HL-60 (cell line): ENCODE measurements at regions not wholly inside any gene's neighbourhood (a gene's known extent, or its start where the extent isn't known, plus 50 kb on each side); places are given as distances from the start of the nearest gene placed in this dataset.

Source experiments
- DNase-seq, 2 experiments: peaks; one replicate each; pipeline ENCODE4 v3.0.0-alpha.2; 2010 to 2020; ENCODE audit warnings: low read depth in 1 of 2, low spot score in 1 of 2
- H3K27ac ChIP-seq: fragments of 250-450 bp; sonication (Bioruptor Pico); replicated peaks from 2 replicates; pipeline ENCODE4 v1.5.1; 2020; ENCODE audit warnings: mild to moderate bottlenecking, moderate library complexity
- H3K27me3 ChIP-seq: fragments of 250-450 bp; sonication (Bioruptor Pico); 2 replicates; pipeline ENCODE4 v1.5.1; 2021; ENCODE audit warnings: mild to moderate bottlenecking, moderate library complexity; ENCODE audit not compliant: insufficient read depth, poor library complexity, severe bottlenecking
- H3K4me3 ChIP-seq: replicated peaks from 2 replicates; pipeline ENCODE4 v1.5.1; 2011; ENCODE audit warnings: mild to moderate bottlenecking, control low read depth, low read length; ENCODE audit not compliant: insufficient read depth
- GABPA ChIP-seq: IDR thresholded peaks from 2 replicates; pipeline ENCODE4 v1.6.1; 2012; ENCODE audit warnings: low read depth
- POLR2AphosphoS5 ChIP-seq: IDR thresholded peaks from 2 replicates; pipeline ENCODE4 v1.6.1; 2012; ENCODE audit warnings: low read depth
- REST ChIP-seq: IDR thresholded peaks from 2 replicates; pipeline ENCODE4 v1.6.1; 2012; ENCODE audit warnings: low read depth; ENCODE audit not compliant: insufficient replicate concordance
- SPI1 ChIP-seq: IDR thresholded peaks from 2 replicates; pipeline ENCODE4 v1.6.1; 2012; ENCODE audit warnings: low read depth, mild to moderate bottlenecking, borderline replicate concordance
- TF ChIP-seq, protein P1 (sequence below): IDR thresholded peaks from one replicate; pipeline ENCODE4 v1.5.1; 2011; ENCODE audit warnings: low read length, control low read depth, inconsistent platforms; ENCODE audit not compliant: insufficient read depth

GRCh38 chr1:192008281-192008825 is 149.9 kb upstream of the RGS18 start:
- Histone ChIP-seq H3K27ac (no peak overlapping the region), H3K27me3 (no peaks in the 10 kb centered on the region), H3K4me3 (no peak overlapping the region)
- TF ChIP-seq, protein P1, sequence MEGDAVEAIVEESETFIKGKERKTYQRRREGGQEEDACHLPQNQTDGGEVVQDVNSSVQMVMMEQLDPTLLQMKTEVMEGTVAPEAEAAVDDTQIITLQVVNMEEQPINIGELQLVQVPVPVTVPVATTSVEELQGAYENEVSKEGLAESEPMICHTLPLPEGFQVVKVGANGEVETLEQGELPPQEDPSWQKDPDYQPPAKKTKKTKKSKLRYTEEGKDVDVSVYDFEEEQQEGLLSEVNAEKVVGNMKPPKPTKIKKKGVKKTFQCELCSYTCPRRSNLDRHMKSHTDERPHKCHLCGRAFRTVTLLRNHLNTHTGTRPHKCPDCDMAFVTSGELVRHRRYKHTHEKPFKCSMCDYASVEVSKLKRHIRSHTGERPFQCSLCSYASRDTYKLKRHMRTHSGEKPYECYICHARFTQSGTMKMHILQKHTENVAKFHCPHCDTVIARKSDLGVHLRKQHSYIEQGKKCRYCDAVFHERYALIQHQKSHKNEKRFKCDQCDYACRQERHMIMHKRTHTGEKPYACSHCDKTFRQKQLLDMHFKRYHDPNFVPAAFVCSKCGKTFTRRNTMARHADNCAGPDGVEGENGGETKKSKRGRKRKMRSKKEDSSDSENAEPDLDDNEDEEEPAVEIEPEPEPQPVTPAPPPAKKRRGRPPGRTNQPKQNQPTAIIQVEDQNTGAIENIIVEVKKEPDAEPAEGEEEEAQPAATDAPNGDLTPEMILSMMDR, result no peak
- TF ChIP-seq POLR2AphosphoS5 (no peak), REST (no peak), SPI1 (no peak), GABPA (no peak)
- DNase-seq, result no peak

DNA sequence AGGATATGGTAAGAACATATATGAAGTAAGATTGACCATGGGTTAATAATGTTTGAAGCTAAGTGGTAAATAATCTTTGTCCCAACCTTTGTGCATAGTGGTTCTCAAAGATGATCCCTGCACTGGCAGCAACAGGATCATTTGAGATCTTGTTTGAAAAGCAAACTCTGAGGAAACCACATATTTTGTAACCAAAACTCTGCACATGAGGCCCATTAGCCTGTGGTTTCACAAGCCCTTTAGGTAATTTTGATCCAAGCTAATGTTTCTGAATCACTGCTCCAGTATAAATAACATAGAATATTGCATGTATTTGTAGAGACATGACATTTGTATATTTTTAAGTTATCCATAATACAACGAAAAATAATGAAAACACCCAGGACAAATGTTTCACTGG is 147.9 kb upstream of the RGS18 start:
- TF ChIP-seq, protein P1, result no peak
- H3K4me3 ChIP-seq, result no peak overlapping the region
- H3K27me3 ChIP-seq, result no peaks in the 10 kb centered on the region
- no peak overlapping the region for H3K27ac ChIP-seq
- peak in 1 of 2 experiments; percentile 31 for DNase-seq

DNA sequence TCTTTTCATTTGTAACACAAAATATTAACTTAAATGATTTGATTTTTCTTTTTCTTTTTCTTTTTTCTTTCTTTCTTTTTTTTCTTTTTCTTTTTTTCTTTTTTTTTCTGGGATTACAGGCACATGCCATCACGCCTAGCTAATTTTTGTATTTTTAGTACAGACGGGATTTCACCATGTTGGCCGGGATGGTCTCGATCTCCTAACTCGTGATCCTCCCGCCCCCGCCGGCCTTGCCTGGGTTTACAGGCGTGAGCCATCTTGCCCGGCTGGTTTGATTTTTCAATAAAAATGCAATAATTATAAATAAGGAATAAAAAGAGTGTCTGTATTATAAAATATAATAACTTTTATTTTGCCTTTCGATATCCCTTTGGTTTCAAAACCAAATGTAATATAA is 146.7 kb upstream of the RGS18 start:
- TF ChIP-seq GABPA (no peak), POLR2AphosphoS5 (no peak), SPI1 (no peak), REST (no peak)
- TF ChIP-seq, protein P1, result no peak
- no peak overlapping the region for H3K4me3 ChIP-seq

DNA sequence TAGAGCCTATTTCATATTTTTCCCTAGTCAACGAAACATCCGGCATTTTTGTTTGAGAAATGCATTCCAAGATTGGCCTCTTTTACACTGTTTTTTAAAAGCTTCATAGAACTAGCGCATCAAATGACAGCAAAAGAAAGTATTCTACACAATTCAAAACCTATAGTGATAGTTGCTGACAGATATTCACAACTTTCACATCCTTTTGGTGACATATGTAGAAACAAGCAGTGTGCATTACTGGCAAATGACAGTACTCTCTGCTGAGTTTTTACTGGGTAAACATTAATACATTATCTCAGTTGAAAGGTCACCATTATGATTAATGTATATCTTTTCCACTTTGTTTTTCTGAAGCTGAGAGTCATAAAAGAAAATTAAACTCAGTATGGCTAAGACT is 135.4 kb upstream of the RGS18 start:
- no peak for DNase-seq
- Histone ChIP-seq H3K4me3 (no peak overlapping the region), H3K27me3 (no peaks in the 10 kb centered on the region), H3K27ac (no peak overlapping the region)
- TF ChIP-seq, protein P1, result no peak
- no peak for TF ChIP-seq SPI1
- no peak for TF ChIP-seq GABPA
- TF ChIP-seq POLR2AphosphoS5, result no peak
- TF ChIP-seq REST, result no peak

More for the DNA sequence above, 146.7 kb upstream of the RGS18 start:
- Histone ChIP-seq H3K27ac (no peak overlapping the region), H3K27me3 (no peaks in the 10 kb centered on the region)
- no peak for DNase-seq
